Stimulated activated naive B cell treated with anti-CD40 and anti-IgM and Interleukin-4, amounts not matched to agents 10 μg/mL and 1 μg/mL and 100 μg/mL, for 72 hours (primary cell): ENCODE measurements at regions not wholly inside any gene's neighbourhood (a gene's known extent, or its start where the extent isn't known, plus 50 kb on each side); places are given as distances from the start of the nearest gene placed in this dataset.

Source experiments
- ATAC-seq, 2 donors: fragments of 150-1000 bp; cut with Tn5 transposase; replicated peaks; 2 replicates each; pipeline ENCODE4 v1.10.0; 2021; ENCODE audit warnings: moderate library complexity in 1 of 2
- DNase-seq: peaks from one replicate; pipeline ENCODE4 v3.0.0; 2021
- H3K27ac Mint-ChIP-seq: one replicate; pipeline ENCODE4 v1.8.0; 2022; ENCODE audit warnings: mild to moderate bottlenecking, mixed read lengths
- H3K27me3 Mint-ChIP-seq, 2 donors: one replicate each; pipeline ENCODE4 v1.8.0; 2022; ENCODE audit warnings: mixed read lengths in 2 of 2
- H3K36me3 Mint-ChIP-seq, 2 donors: one replicate each; pipeline ENCODE4 v1.8.0; 2022; ENCODE audit warnings: mixed read lengths in 2 of 2, mild to moderate bottlenecking in 1 of 2
- H3K4me1 Mint-ChIP-seq, 2 donors: one replicate each; pipeline ENCODE4 v1.8.0; 2022; ENCODE audit warnings: mixed read lengths in 2 of 2, mild to moderate bottlenecking in 1 of 2
- H3K4me3 Mint-ChIP-seq, 2 donors: one replicate each; pipeline ENCODE4 v1.8.0; 2022; ENCODE audit warnings: mild to moderate bottlenecking in 2 of 2, mixed read lengths in 2 of 2, moderate library complexity in 1 of 2
- H3K9me3 Mint-ChIP-seq, 2 donors: one replicate each; pipeline ENCODE4 v1.8.0; 2022; ENCODE audit warnings: mixed read lengths in 2 of 2, mild to moderate bottlenecking in 1 of 2

DNA sequence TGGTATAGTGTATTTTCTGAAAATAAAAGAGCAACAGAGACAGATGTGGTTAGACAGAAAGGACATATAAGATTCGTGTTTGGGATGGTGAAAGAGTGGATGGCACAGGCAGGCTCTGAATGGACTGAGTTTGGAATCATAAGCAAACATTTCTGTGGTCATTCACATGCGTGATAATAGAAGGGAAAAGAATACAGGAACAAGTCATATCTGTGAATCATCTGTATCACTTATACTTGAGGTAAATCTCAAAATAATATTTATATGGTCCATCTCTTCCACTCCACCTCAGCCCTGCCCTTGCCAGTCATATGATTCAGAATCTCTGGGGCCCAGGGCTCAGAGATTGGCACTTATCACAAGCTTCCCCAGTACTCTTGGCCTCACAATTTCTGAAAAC lies 535.1 kb downstream of the BCKDHB start:
- Mint-ChIP-seq H3K27ac (no peak overlapping the region), H3K4me3 (no peak overlapping the region), H3K4me1 (no peaks in the 10 kb centered on the region), H3K36me3 (no peaks in the 10 kb centered on the region), H3K27me3 (no peaks in the 10 kb centered on the region), H3K9me3 (peaks cover 0 to 2% of the 10 kb centered on the region in 2 donors)
- no peak for DNase-seq
- no peak for ATAC-seq

DNA sequence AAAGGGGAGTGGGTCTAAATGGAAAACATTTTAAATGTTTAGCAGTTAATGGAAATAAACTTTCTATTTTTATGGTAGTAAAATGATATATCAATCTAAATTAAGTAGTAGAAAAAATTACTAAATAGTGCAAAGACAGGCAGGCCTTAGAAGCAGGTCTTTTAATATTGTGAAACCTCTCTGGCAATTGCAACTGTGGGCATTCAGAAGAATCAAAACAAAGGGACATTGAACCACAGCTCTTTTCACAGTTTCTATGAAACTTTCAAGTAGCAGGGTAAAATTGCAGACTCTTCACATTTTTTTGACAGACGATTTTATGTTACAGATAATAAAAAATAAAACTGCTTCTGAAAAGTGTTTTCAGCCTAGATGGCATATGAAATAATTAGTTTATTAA lies 533.7 kb downstream of the BCKDHB start:
- H3K36me3 Mint-ChIP-seq = no peaks in the 10 kb centered on the region
- no peak overlapping the region for H3K27ac Mint-ChIP-seq
- DNase-seq = no peak
- no peak for ATAC-seq
- no peak overlapping the region for H3K4me3 Mint-ChIP-seq
- H3K27me3 Mint-ChIP-seq = no peaks in the 10 kb centered on the region
- peaks cover 0 to 1% of the 10 kb centered on the region in 2 donors for H3K9me3 Mint-ChIP-seq
- no peaks in the 10 kb centered on the region for H3K4me1 Mint-ChIP-seq

DNA sequence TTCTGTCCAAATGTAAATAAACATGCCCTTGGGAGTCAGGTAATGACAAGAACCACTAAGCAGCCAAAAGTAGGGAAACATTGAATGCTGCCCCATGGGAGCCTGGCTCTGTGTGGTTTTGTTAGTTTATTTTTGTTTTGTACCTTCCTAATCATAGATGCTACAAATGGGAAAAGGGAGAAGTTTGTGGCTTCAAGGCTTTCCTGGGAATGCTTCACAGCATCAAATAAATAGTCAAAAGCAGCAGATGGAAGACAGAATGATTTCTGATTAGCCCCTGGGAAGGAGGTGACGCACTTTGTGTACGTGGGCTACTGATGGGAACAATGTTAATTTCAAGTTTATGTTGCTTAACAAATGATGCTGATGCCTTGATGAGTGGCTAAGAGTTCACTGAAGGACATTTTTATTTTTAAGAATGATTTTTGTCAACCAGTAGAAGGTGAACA lies 532.7 kb downstream of the BCKDHB start:
- Mint-ChIP-seq H3K4me1 (no peaks in the 10 kb centered on the region), H3K4me3 (no peak overlapping the region), H3K9me3 (peaks cover 0 to 1% of the 10 kb centered on the region in 2 donors), H3K27ac (no peak overlapping the region), H3K36me3 (no peaks in the 10 kb centered on the region), H3K27me3 (no peaks in the 10 kb centered on the region)
- ATAC-seq = no peak
- no peak for DNase-seq

DNA sequence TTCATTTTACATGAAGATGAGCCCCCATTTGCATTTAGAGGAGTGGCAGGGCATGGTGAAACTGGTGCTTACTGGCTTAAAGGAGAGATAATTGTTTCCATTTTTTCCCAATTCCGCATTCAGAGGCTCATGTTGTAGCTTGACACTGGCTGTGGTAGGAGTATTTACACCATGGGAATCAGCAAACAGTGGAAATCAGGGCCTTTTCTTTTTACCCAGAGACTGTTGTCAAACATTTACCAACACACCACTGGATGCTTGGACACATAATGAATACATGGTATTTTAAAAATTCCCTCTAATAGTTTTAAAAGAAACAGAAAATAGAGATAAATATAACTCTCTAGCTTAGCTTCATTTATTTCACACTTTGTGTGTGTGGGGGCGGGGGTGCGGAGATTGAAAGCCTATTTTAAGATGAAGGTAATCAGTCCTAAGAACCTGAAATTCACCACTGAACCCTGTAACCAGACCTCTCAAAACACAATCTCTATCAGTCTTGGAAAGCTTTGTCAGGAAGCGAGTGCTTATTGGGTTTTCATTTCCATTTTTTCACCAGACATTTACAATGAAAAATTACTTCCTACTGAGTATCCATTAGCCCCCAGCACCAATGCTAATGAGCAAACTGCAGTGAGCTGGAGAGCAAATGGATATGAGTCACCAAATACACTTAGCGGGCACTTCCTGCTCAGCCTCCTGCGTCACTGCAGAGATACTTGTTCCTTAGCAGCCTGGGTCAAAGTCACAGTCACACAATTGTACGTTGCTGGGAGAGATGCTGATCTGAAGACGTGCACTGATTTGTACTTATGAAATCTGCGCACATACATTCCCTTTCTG lies 532.0 kb downstream of the BCKDHB start:
- no peaks in the 10 kb centered on the region for H3K4me1 Mint-ChIP-seq
- DNase-seq (no peak), ATAC-seq (peak; percentile 49 to 69)
- H3K9me3 Mint-ChIP-seq = peaks cover 0 to 1% of the 10 kb centered on the region in 2 donors
- no peak overlapping the region for H3K27ac Mint-ChIP-seq
- H3K4me3 Mint-ChIP-seq = no peak overlapping the region
- no peaks in the 10 kb centered on the region for H3K27me3 Mint-ChIP-seq
- H3K36me3 Mint-ChIP-seq = no peaks in the 10 kb centered on the region

DNA sequence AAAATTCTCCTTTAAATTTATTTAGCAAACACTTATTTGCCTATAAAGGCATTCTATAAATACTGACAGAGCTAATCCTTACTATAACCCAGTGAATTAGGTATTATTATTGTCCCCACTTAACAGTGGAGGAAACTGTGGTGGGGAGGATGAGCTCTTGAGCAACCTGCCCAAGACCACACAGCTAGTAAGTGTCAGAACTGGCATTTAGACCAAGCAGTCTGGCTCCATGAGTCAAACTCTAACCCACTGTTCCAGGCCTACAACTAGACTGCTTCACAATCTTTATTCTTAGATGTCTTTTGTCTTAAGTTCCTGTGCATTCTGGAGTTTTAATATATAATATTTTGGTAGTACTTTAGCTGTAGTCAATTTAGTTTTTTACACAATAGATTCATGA lies 530.8 kb downstream of the BCKDHB start:
- Mint-ChIP-seq H3K36me3 (no peaks in the 10 kb centered on the region), H3K4me3 (no peak overlapping the region), H3K4me1 (no peaks in the 10 kb centered on the region), H3K27ac (no peak overlapping the region), H3K27me3 (no peaks in the 10 kb centered on the region), H3K9me3 (peaks cover 0 to 1% of the 10 kb centered on the region in 2 donors)
- ATAC-seq (no peak), DNase-seq (no peak)

DNA sequence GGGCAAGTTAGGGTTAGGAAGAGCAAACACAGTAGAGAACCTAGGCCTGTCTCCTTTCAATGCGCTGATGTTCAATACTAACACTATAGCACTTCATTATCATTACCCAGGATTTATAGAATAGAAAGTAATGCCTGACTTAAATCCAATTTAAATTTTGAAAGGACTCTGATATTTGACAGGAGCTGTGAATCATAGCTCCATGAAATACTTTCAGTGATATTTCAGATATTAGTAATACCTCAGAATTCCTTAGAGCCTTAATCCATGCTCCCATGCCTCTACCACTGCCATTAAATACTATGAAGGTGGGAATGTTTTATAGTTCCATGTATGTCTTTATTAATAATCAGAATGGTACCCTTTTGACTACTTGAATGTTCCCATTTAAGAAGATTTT lies 530.2 kb downstream of the BCKDHB start:
- Mint-ChIP-seq H3K27ac (no peak overlapping the region), H3K9me3 (peaks cover 0 to 1% of the 10 kb centered on the region in 2 donors), H3K4me3 (no peak overlapping the region), H3K27me3 (no peaks in the 10 kb centered on the region), H3K4me1 (no peaks in the 10 kb centered on the region), H3K36me3 (no peaks in the 10 kb centered on the region)
- DNase-seq = no peak
- ATAC-seq = no peak

DNA sequence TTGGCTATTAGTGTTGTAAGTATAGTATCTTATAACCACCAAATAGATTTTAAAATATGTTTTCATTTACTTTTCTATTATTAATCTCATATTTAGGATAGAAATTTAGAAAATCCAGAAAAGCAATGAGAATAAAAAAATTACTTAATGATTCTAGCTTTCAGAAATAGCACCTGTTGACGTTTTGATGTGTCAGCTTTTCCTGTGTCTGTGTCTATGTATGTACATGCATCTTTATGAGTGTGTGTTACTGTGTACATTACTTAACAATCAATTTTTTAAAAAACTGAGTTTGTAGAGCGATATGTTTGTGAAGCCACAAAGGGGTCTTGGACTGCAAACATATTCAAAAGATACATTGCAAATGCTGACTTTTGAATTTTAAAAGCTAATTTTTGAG lies 526.9 kb downstream of the BCKDHB start:
- H3K36me3 Mint-ChIP-seq = no peaks in the 10 kb centered on the region
- H3K27ac Mint-ChIP-seq = no peak overlapping the region
- H3K9me3 Mint-ChIP-seq = peaks cover 0 to 1% of the 10 kb centered on the region in 2 donors
- H3K4me1 Mint-ChIP-seq = no peaks in the 10 kb centered on the region
- DNase-seq = no peak
- no peaks in the 10 kb centered on the region for H3K27me3 Mint-ChIP-seq
- no peak overlapping the region for H3K4me3 Mint-ChIP-seq
- ATAC-seq = no peak

DNA sequence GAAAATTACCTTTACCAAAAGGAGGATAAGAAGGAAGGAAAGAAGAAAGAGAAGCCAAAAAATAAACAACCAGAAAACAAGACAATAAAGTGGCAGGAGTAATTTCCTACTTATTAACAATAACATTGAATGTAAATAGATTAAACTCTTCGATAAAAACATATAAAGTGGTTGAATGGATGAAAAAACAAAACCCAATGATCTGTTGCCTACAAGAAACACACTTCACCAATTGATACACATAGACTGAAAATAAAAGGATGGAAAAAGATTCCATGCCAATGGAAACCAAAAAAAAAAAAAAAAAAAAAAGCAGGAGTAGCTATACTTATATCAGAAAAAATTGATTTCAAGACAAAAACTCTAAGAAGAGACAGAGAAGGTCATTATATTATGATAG lies 518.9 kb downstream of the BCKDHB start:
- Mint-ChIP-seq H3K4me1 (no peaks in the 10 kb centered on the region), H3K27ac (no peak overlapping the region), H3K4me3 (no peak overlapping the region), H3K36me3 (peaks cover 0 to 1% of the 10 kb centered on the region in 2 donors), H3K9me3 (peaks cover 13 to 17% of the 10 kb centered on the region in 2 donors), H3K27me3 (no peaks in the 10 kb centered on the region)
- DNase-seq (no peak), ATAC-seq (no peak)

DNA sequence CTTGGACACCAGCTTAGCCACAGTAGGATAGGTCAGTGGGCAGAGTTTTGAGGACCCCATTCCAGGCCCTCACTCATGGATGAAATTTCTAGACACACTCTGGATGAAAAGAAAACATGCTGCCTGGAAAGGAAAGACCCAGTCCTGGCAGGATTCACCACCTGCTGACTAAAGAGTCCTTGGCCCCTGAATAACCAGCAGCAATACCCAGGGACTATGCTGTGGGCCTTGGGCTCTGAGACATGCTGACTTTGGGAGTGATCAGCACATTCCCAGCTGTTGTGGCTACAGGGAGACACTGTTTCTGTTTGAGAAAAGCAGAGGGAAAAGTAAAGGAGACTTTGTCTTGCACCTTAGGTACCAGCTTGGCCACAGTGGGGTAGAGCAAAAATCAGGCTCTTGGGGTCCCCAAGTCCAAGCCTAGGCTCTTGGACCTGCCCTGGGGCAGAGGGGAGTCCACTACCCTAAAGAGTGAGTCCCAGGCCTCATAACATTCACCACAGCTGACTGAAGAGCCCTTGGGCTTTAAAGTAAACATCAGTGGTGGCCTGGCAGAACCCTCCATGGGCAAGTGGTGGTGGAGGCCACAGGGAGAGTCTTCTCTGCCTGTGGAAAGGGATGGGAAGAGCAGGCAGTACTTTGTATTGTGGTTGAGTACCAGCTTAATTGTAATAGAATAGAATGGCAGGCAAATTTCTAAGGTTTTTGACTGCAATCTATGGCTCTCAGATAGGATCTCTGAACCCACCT lies 516.8 kb downstream of the BCKDHB start:
- H3K36me3 Mint-ChIP-seq = peaks cover 0 to 1% of the 10 kb centered on the region in 2 donors
- no peak overlapping the region for H3K27ac Mint-ChIP-seq
- H3K27me3 Mint-ChIP-seq = no peaks in the 10 kb centered on the region
- ATAC-seq (no peak), DNase-seq (no peak)
- H3K4me3 Mint-ChIP-seq = no peak overlapping the region
- H3K9me3 Mint-ChIP-seq = peaks cover 13 to 16% of the 10 kb centered on the region in 2 donors
- H3K4me1 Mint-ChIP-seq = no peaks in the 10 kb centered on the region

DNA sequence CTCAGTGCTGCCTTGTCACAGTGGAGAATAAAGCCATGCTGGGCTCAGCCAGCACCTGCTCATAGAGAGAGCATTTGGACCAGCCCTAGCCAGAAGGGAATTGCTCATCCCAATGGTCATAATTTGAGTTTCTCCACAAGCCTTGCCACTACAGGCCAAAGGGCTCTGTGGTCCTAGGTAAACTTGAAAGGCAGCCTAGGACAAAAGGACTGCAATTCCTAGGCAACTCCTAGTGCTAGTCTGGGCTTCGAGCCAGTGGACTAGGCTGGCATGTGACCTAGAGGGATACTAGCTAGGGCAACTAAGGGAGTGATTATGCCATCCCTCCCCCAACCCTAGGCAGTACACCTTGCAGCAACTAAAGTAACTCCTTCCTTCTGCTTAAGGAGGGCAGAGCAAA lies 516.2 kb downstream of the BCKDHB start:
- H3K27ac Mint-ChIP-seq = no peak overlapping the region
- no peak for ATAC-seq
- no peaks in the 10 kb centered on the region for H3K4me1 Mint-ChIP-seq
- H3K4me3 Mint-ChIP-seq = no peak overlapping the region
- DNase-seq = no peak
- no peaks in the 10 kb centered on the region for H3K27me3 Mint-ChIP-seq
- H3K36me3 Mint-ChIP-seq = peaks cover 0 to 1% of the 10 kb centered on the region in 2 donors
- peaks cover 13 to 15% of the 10 kb centered on the region in 2 donors for H3K9me3 Mint-ChIP-seq

DNA sequence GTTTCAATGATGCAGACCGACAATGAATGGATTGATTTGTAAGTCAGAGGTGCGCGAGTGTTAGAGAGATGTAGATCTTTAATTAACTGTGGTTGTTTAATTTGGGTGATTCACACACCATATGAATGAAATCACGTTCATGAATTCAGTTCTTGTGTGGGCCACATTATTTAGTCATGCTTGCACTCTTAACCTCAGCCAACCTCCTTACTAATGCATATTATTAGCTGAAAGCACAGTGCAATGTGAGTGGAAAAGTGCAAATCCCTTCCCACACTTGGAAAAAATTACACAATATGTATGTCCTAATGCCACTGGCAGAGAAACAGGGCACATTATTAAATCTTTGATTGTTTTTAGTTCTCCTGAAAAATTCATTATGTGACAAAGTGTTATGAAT lies 512.5 kb downstream of the BCKDHB start:
- Mint-ChIP-seq H3K27me3 (no peaks in the 10 kb centered on the region), H3K4me3 (no peak overlapping the region), H3K4me1 (no peaks in the 10 kb centered on the region), H3K36me3 (no peaks in the 10 kb centered on the region), H3K9me3 (peaks cover 0 to 12% of the 10 kb centered on the region in 2 donors), H3K27ac (no peak overlapping the region)
- ATAC-seq (no peak), DNase-seq (no peak)

DNA sequence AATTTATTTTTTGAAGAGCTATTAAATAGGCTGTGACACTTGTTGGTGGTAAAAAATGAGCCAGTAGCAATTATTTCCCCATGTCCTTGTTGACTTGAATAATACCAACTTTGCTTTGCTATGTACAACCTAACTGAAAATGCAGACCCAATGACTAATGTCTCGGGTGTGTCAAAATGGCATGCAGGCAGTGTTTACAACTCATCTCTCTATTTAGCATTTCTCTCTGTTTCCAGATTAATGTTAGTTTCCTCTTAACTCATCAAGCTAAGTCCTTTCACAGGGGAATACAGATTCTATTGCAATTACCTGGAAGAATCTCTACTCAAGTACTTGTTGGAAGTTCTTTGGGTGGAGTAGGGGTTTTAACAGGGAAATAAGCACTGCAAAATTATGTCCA lies 504.4 kb downstream of the BCKDHB start:
- DNase-seq (no peak), ATAC-seq (no peak)
- Mint-ChIP-seq H3K9me3 (peaks cover 6 to 8% of the 10 kb centered on the region in 2 donors), H3K27ac (no peak overlapping the region), H3K36me3 (no peaks in the 10 kb centered on the region), H3K4me1 (no peaks in the 10 kb centered on the region), H3K27me3 (no peaks in the 10 kb centered on the region), H3K4me3 (no peak overlapping the region)

DNA sequence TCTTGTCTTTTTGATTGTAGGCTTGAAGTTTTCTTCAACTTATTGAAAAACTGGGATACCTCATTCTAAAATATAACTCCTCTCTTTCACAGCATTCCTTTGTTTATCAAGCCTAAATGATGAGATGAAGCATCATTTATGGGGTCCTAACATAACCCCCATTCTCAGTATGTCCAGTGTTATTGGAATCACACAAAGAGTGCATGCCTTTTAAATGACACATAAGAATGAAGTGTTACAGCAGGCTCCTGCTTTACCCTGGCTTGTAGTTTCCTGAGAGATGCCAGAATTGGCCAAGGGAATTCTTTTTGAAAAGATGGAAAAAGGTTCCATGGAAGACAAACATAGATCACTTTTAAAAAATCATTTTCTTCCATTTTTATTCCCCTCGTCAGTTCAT lies 502.4 kb downstream of the BCKDHB start:
- Mint-ChIP-seq H3K4me1 (no peaks in the 10 kb centered on the region), H3K36me3 (no peaks in the 10 kb centered on the region), H3K4me3 (no peak overlapping the region), H3K27me3 (peaks cover 5 to 7% of the 10 kb centered on the region in 2 donors), H3K9me3 (peaks cover 2 to 6% of the 10 kb centered on the region in 2 donors), H3K27ac (no peak overlapping the region)
- no peak for DNase-seq
- no peak for ATAC-seq

DNA sequence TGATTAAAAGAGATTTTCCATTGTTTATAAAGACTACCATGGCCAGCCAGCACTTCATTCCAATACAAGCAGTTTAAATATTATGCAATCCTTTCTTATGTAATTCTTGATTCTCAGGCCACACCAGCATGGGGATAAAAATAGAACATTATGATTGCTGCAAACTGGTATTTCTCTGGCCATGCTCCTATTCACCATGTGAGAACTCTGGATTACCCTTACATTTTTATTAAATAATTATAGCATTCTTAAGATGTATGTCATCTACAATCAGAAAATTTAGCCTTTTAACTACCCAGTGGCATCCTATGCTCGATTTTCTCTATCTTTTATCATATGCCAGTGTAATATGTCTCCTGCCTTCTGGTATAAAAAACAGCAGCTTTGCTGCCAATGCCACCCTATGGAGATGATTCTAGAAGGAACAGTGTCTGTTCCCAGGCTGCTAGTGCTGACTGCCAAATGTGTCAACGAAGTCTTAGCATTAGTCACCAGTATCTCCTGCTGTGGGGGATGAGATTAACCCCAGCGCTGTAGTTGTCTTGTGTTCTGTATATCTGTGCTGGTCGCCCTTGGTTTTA lies 501.4 kb downstream of the BCKDHB start:
- peaks cover 5 to 12% of the 10 kb centered on the region in 2 donors for H3K27me3 Mint-ChIP-seq
- H3K4me1 Mint-ChIP-seq = no peaks in the 10 kb centered on the region
- no peaks in the 10 kb centered on the region for H3K9me3 Mint-ChIP-seq
- no peak overlapping the region for H3K27ac Mint-ChIP-seq
- no peak overlapping the region for H3K4me3 Mint-ChIP-seq
- no peaks in the 10 kb centered on the region for H3K36me3 Mint-ChIP-seq
- ATAC-seq (no peak), DNase-seq (no peak)
